Transverse colon (tissue), 4 donors: ENCODE measurements at regions not wholly inside any gene's neighbourhood (a gene's known extent, or its start where the extent isn't known, plus 50 kb on each side); places are given as distances from the start of the nearest gene placed in this dataset.

Experiments used
- DNase-seq: peaks from one replicate; pipeline ENCODE4 v3.0.0-alpha.2; 2019
- H3K27ac ChIP-seq, 4 donors: fragments of 200-600 bp; sonication (generic); 2 replicates each; pipeline ENCODE4 v1.5.1; 2016 to 2018; ENCODE audit warnings: inconsistent platforms in 4 of 4
- H3K27me3 ChIP-seq: fragments of 200-600 bp; sonication (generic); 2 replicates; pipeline ENCODE4 v1.5.1; 2017; ENCODE audit warnings: inconsistent platforms
- H3K36me3 ChIP-seq, 4 donors: fragments of 200-600 bp; sonication (generic); 2 replicates each; pipeline ENCODE4 v1.5.1; 2017 to 2019; ENCODE audit warnings: inconsistent platforms in 4 of 4
- H3K4me1 ChIP-seq, 4 donors: fragments of 200-600 bp; sonication (generic); 2 replicates each; pipeline ENCODE4 v1.5.1; 2017 to 2020; ENCODE audit warnings: inconsistent platforms in 4 of 4
- H3K4me3 ChIP-seq, 4 donors: fragments of 200-600 bp; sonication (generic); 1 replicate in 1 of 4; 2 replicates in 3 of 4; pipeline versions ENCODE4 v1.5.1 to v1.6.1; 2017 to 2019; ENCODE audit warnings: inconsistent platforms in 4 of 4
- H3K9me3 ChIP-seq, 2 donors: fragments of 200-600 bp; sonication (generic); 2 replicates each; pipeline ENCODE4 v1.5.1; 2017 to 2019; ENCODE audit warnings: inconsistent platforms in 2 of 2
- EP300 ChIP-seq: sonication (generic); formaldehyde crosslinking; IDR thresholded peaks from one replicate; pipeline ENCODE4 v1.6.1; 2017; ENCODE audit warnings: antibody characterized with exemption, low read depth
- POLR2A ChIP-seq: fragments of 450-650 bp; IDR thresholded peaks from one replicate; pipeline ENCODE4 v1.6.1; 2016; ENCODE audit warnings: antibody characterized with exemption, mild to moderate bottlenecking, moderate library complexity
- POLR2AphosphoS5 ChIP-seq, 3 donors: sonication (generic); formaldehyde crosslinking; IDR thresholded peaks; one replicate each; pipeline ENCODE4 v1.6.1; 2016; ENCODE audit warnings: antibody characterized with exemption in 3 of 3
- WGBS, 2 donors: methylation state at CpG; one replicate each; pipeline ENCODE4 v1.1.5; 2018; ENCODE audit warnings: low coverage in 1 of 2; 5-methylcytosine and 5-hydroxymethylcytosine counted together
- in situ Hi-C, 4 donors: fragments of 200-750 bp; cut with MboI; loops; one replicate each; pipeline versions ENCODE4 v1.15.0 to v1.15.1; 2017; ENCODE audit warnings: low sequenced_read_pairs in 3 of 4, low pct_ligation_motif_present in 1 of 4, low pct_unique_long_range_greater_than_20kb in 1 of 4
- intact Hi-C: fragments of 100-400 bp; cut with DNase I; formaldehyde crosslinking; loops from one replicate; pipeline ENCODE4 v1.15.1; 2023; ENCODE audit warnings: low total_unique reads
- TF ChIP-seq, protein P1 (sequence below), 5 experiments: fragments of 200-600 bp in 3 of 5; fragments of 450-650 bp in 2 of 5; sonication (generic) in 3 of 5; IDR thresholded peaks; 1 replicate in 2 of 5; 2 replicates in 3 of 5; pipeline ENCODE4 v1.5.1; 2016 to 2017; ENCODE audit warnings: antibody characterized with exemption in 5 of 5, inconsistent platforms in 3 of 5, mild to moderate bottlenecking in 2 of 5, moderate library complexity in 1 of 5

GRCh38 chr7:45347804-45348203, 190.2 kb downstream of the RAMP3 start:
- WGBS, 2 donors = 50 to 58% methylated on average over 1 to 2 of the region's 2 CpGs
- H3K36me3 ChIP-seq = no peaks in the 10 kb centered on the region

GRCh38 chr7:45349090-45349489, 191.5 kb downstream of the RAMP3 start:
- Histone ChIP-seq H3K4me3 (no peak overlapping the region), H3K9me3 (no peaks in the 10 kb centered on the region), H3K4me1 (no peaks in the 10 kb centered on the region), H3K27me3 (no peaks in the 10 kb centered on the region), H3K36me3 (no peaks in the 10 kb centered on the region), H3K27ac (no peak overlapping the region)
- DNase-seq = no peak
- 88 to 100% methylated on average over 1 to 4 of the region's 4 CpGs for WGBS, 2 donors
- in situ Hi-C loops = no loop called here
- TF ChIP-seq POLR2AphosphoS5 (IDR thresholded peaks at IDR 0.05) = no peak
- no peak for TF ChIP-seq POLR2A
- no peak for TF ChIP-seq EP300
- TF ChIP-seq, protein P1, sequence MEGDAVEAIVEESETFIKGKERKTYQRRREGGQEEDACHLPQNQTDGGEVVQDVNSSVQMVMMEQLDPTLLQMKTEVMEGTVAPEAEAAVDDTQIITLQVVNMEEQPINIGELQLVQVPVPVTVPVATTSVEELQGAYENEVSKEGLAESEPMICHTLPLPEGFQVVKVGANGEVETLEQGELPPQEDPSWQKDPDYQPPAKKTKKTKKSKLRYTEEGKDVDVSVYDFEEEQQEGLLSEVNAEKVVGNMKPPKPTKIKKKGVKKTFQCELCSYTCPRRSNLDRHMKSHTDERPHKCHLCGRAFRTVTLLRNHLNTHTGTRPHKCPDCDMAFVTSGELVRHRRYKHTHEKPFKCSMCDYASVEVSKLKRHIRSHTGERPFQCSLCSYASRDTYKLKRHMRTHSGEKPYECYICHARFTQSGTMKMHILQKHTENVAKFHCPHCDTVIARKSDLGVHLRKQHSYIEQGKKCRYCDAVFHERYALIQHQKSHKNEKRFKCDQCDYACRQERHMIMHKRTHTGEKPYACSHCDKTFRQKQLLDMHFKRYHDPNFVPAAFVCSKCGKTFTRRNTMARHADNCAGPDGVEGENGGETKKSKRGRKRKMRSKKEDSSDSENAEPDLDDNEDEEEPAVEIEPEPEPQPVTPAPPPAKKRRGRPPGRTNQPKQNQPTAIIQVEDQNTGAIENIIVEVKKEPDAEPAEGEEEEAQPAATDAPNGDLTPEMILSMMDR (IDR thresholded peaks at IDR 0.05) = no peak
- intact Hi-C loops = no loop called here

More at GRCh38 chr7:45347804-45348203, 190.2 kb downstream of the RAMP3 start:
- H3K4me3 ChIP-seq = no peak overlapping the region
- H3K27me3 ChIP-seq = no peaks in the 10 kb centered on the region
- H3K27ac ChIP-seq = no peak overlapping the region
- H3K4me1 ChIP-seq = no peaks in the 10 kb centered on the region
- TF ChIP-seq POLR2AphosphoS5 (IDR thresholded peaks at IDR 0.05) = no peak
- no peak for TF ChIP-seq EP300
- TF ChIP-seq POLR2A = no peak
- TF ChIP-seq, protein P1 (IDR thresholded peaks at IDR 0.05) = no peak
- intact Hi-C loops = no loop called here
- no peak for DNase-seq
- in situ Hi-C loops = no loop called here
- H3K9me3 ChIP-seq = no peaks in the 10 kb centered on the region

DNA sequence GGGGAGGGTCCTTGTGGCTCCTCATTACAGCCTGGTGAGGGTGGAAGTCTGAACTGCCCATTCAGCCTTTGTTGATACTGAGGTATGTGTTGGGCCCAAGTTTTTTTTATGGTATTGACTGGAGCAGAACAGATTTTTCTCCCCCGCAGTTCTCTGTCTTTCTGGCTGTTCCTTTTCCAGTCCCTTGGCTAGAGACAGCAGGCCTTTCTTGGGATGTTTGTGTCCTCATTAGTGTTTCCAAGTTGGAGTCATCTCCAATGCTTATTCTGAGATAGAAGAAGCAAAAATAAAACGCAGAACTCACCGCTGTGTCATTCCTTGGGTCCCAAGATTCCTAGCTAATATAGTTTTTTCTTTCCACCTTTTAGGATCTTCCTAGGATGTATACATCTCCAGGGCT, 193.3 kb downstream of the RAMP3 start:
- Histone ChIP-seq H3K27me3 (no peaks in the 10 kb centered on the region), H3K36me3 (no peaks in the 10 kb centered on the region), H3K4me1 (no peaks in the 10 kb centered on the region), H3K4me3 (no peak overlapping the region), H3K27ac (no peak overlapping the region), H3K9me3 (no peaks in the 10 kb centered on the region)
- no peak for DNase-seq
- 77 to 85% methylated on average over 3 of the region's 3 CpGs for WGBS, 2 donors
- TF ChIP-seq POLR2A = no peak
- TF ChIP-seq, protein P1 (IDR thresholded peaks at IDR 0.05) = no peak
- no peak for TF ChIP-seq EP300
- TF ChIP-seq POLR2AphosphoS5 (IDR thresholded peaks at IDR 0.05) = no peak
- in situ Hi-C loops (no loop called here), intact Hi-C loops (no loop called here)

DNA sequence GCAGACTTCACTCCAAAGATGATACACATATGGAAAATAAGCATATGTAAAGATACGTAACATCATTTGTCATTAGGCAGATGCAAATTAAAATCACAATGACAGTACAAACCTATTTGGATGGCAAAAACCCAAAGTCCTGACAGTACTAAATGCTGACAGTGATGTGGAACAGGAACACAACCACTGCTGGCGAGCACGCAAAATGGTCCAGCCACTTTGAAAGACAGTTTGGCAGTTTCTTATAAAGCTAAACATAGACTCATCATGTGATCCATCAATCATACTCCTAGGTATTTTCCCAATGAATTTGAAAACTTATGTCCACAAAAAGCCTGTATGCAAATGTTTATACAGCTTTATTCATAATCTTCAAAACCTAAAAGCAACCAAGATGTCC, 200.7 kb downstream of the RAMP3 start:
- Histone ChIP-seq H3K36me3 (no peaks in the 10 kb centered on the region), H3K4me3 (no peak overlapping the region), H3K27me3 (no peaks in the 10 kb centered on the region), H3K9me3 (no peaks in the 10 kb centered on the region), H3K27ac (no peak overlapping the region), H3K4me1 (no peaks in the 10 kb centered on the region)
- WGBS, 2 donors = 89 to 90% methylated on average over 3 of the region's 3 CpGs
- in situ Hi-C loops = no loop called here
- intact Hi-C loops = no loop called here
- TF ChIP-seq EP300 (no peak), POLR2AphosphoS5 (IDR thresholded peaks at IDR 0.05) (no peak), POLR2A (no peak)
- TF ChIP-seq, protein P1 (IDR thresholded peaks at IDR 0.05) = no peak
- DNase-seq = no peak
